GM12875 (cell line): ENCODE measurements at regions not wholly inside any gene's neighbourhood (a gene's known extent, or its start where the extent isn't known, plus 50 kb on each side); places are given as distances from the start of the nearest gene placed in this dataset.
"Not testable (repeated sequence)": the region's sequence is repeated elsewhere in the genome, so short reads cannot be mapped to it uniquely, and the experiment has no call there.

Experiments
- H3K4me3 ChIP-seq: one replicate; pipeline ENCODE4 v1.5.1; 2011; ENCODE audit warnings: low read depth, low read length, control low read depth
- TF ChIP-seq, protein P1 (sequence below): IDR thresholded peaks from 2 replicates; pipeline ENCODE4 v1.5.1; 2011; ENCODE audit warnings: low read depth, mild to moderate bottlenecking, control low read depth, inconsistent platforms, low read length, moderate library complexity, borderline replicate concordance; ENCODE audit not compliant: insufficient read depth

DNA sequence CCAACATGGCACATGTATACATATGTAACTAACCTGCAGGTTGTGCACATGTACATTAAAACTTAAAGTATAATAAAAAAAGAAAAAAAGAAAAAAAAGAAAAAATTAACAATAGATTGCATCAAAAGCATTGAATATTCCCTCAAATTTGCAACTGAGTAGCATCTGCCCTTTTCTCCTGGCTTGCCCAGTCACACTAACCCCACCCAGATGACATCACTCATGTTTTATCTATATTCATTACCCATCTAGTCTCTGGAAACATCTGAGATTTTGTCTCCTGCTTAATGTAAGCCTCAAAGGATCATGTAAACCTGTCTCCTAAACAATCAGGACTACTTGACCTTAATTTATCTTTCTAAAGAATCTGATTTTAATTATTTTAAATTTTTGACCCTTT lies 706.8 kb downstream of the CD109 start:
- no peak overlapping the region for H3K4me3 ChIP-seq
- TF ChIP-seq, protein P1, sequence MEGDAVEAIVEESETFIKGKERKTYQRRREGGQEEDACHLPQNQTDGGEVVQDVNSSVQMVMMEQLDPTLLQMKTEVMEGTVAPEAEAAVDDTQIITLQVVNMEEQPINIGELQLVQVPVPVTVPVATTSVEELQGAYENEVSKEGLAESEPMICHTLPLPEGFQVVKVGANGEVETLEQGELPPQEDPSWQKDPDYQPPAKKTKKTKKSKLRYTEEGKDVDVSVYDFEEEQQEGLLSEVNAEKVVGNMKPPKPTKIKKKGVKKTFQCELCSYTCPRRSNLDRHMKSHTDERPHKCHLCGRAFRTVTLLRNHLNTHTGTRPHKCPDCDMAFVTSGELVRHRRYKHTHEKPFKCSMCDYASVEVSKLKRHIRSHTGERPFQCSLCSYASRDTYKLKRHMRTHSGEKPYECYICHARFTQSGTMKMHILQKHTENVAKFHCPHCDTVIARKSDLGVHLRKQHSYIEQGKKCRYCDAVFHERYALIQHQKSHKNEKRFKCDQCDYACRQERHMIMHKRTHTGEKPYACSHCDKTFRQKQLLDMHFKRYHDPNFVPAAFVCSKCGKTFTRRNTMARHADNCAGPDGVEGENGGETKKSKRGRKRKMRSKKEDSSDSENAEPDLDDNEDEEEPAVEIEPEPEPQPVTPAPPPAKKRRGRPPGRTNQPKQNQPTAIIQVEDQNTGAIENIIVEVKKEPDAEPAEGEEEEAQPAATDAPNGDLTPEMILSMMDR = no peak

- H3K4me3 ChIP-seq = not testable (repeated sequence)
Observed at GRCh38 chr6:74378437-74378836, 682.4 kb downstream of the CD109 start.

- no peak overlapping the region for H3K4me3 ChIP-seq
- TF ChIP-seq, protein P1 = no peak
Observed at GRCh38 chr6:74369556-74369993, 673.6 kb downstream of the CD109 start.

DNA sequence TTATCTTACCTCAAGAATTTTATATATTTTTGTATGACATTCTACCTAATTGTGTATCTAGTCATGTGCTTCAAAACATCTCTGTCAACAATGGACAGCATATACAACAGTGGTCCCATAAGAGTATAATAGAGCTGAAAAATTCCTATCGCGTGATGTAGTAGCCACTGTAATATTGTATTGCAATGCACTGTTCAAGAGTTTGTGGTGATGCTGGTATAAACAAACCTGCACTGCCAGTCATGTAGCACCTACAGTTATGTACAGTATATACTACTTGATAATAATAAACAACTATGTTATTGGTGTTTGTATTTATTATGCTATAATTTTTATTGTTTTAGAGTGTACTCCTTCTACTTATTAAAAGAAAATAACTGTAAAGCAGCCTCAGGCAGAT lies 672.7 kb downstream of the CD109 start:
- TF ChIP-seq, protein P1 = no peak
- no peak overlapping the region for H3K4me3 ChIP-seq

GRCh38 chr6:74366634-74367033 lies 670.6 kb downstream of the CD109 start:
- H3K4me3 ChIP-seq = no peak overlapping the region
- TF ChIP-seq, protein P1 = no peak

DNA sequence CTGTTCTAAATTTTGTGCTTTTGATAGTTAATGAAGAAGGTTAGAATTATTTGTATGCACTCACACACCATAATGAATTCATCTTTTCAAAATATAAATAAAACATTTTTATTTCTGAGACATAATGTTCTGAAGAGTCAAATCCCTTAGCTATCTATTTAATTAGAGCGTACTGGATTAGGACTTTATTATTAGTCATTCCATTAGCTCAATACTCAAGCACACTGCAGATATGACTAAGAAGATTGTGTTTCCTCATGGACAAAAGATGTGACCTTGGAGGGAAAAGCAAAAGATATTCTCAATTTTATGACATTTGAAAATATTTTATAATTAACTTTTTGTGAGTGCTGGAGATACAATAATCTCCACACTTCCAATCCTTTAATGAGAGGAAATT lies 666.4 kb downstream of the CD109 start:
- TF ChIP-seq, protein P1 = no peak
- no peak overlapping the region for H3K4me3 ChIP-seq

DNA sequence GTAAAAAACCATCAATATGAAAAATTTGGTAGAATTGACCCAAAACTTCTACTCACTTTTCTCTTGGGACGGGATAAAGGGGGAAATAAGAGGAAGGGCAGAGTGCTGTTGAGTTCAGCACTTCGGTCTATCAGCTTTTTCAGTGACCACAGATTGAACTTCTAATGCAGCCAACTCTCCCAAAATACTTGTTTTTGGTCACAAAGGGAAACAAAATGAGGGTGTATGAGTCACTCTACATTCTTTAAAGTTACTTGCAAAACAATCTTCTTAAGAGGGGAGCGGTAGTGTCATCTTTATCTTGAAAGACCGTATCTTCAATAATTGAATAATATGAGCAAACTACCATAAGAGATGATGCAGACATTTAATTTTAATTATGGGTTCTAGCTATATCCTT lies 661.3 kb downstream of the CD109 start:
- TF ChIP-seq, protein P1 = no peak

DNA sequence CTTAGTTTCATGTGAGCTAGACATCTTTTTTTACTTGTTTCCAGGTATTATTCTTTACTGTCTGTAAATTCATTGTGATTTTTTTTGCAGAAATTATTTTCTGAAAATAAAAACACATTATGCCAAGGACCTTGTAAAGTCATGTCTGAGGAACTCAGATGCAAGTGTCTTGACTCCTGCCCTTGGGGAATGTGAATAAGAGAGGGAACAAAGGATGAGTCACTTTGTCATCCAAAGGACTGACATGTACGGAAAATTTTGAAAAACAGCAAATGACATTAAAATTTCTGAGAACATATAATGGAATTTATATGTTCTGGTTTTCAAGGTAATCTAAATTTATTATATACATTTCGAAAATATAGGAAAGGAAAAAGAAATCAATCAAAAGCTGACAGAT lies 660.4 kb downstream of the CD109 start:
- H3K4me3 ChIP-seq = no peak overlapping the region
- TF ChIP-seq, protein P1 = no peak

More for the DNA sequence above, 661.3 kb downstream of the CD109 start:
- no peak overlapping the region for H3K4me3 ChIP-seq
